ENCODE measurements at regions not wholly inside any gene's neighbourhood (a gene's known extent, or its start where the extent isn't known, plus 50 kb on each side); places are given as distances from the start of the nearest gene placed in this dataset.
"Not testable (repeated sequence)": the region's sequence is repeated elsewhere in the genome, so short reads cannot be mapped to it uniquely, and the experiment has no call there.

DNA sequence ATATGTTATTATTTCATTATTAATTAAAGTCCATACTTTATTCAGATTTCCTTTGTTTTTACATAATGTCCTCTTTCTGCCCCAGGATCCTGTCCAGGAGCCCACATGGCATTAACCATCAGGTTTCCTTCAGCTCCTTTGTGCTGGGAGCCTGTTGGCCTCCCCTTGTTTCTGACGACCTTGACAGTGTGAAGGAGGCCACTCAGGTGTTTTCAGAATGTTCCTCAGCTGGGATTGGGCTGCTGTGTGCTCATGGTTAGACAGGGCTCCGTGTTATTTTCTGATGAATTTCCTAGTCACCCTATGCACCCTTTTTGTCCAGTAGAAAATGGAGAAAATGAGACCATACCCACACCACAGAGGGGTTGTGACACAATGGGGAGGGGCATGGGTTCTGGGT is 281.0 kb upstream of the FOXF1 start:
- TF ChIP-seq, protein P1, sequence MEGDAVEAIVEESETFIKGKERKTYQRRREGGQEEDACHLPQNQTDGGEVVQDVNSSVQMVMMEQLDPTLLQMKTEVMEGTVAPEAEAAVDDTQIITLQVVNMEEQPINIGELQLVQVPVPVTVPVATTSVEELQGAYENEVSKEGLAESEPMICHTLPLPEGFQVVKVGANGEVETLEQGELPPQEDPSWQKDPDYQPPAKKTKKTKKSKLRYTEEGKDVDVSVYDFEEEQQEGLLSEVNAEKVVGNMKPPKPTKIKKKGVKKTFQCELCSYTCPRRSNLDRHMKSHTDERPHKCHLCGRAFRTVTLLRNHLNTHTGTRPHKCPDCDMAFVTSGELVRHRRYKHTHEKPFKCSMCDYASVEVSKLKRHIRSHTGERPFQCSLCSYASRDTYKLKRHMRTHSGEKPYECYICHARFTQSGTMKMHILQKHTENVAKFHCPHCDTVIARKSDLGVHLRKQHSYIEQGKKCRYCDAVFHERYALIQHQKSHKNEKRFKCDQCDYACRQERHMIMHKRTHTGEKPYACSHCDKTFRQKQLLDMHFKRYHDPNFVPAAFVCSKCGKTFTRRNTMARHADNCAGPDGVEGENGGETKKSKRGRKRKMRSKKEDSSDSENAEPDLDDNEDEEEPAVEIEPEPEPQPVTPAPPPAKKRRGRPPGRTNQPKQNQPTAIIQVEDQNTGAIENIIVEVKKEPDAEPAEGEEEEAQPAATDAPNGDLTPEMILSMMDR (IDR thresholded peaks at IDR 0.05; ENCODE audit: insufficient read depth, low read length, poor library complexity, severe bottlenecking), result no peak
- no peaks in the 10 kb centered on the region for H3K36me3 ChIP-seq (ENCODE audit: control insufficient read depth, insufficient read depth, low read length)
- H3K27me3 ChIP-seq (replicated peaks; ENCODE audit: control insufficient read depth, insufficient read depth, low read length), result peaks cover 3% of the 10 kb centered on the region; the same call in 1 of the 2 replicates
- no peak overlapping the region for H3K4me3 ChIP-seq (replicated peaks; ENCODE audit: low read depth, low read length)
- no peak for DNase-seq (ENCODE audit: extremely low read depth, insufficient read length)

DNA sequence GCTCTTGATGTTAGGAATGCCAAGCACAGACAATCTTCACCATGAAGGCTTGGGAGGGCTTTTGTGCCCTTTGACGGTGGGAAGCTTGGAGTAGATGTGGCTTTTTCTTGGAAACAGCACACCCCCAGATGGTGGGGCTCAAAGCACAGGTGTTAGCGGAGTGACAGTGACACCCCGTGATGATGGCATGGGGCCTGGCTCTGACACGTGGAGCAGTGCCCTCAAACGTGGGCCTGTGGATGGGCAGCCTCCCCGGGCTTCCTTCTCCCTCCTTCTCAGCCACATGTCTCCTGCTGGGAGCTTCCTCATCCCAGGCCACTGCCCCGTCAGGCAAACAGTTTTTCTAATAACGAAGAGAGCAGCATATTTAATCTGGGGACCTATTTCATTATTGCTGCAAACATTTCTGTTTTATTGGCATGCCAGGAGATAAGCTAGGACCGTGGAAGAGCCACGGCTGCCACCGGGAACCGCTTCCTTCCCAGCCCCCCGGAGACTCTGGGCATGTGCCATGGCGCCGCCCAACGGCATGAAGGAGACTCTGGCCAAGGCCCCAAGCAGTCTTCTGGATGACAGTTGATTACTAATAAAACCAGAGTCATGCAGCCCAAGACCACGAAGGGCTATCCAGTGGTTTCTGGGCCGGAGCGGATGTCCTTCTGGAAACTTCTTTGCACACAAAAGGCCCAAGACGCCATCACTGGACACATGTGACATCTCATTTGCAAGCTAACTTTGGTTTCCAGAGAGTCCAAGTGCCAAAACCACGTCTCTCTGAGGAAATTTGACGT is 280.3 kb upstream of the FOXF1 start:
- H3K36me3 ChIP-seq (ENCODE audit: control insufficient read depth, insufficient read depth, low read length), result no peaks in the 10 kb centered on the region
- H3K4me3 ChIP-seq (replicated peaks; ENCODE audit: low read depth, low read length), result no peak overlapping the region
- TF ChIP-seq, protein P1 (IDR thresholded peaks at IDR 0.05; ENCODE audit: insufficient read depth, low read length, poor library complexity, severe bottlenecking), result no peak
- DNase-seq (ENCODE audit: extremely low read depth, insufficient read length), result no peak
- H3K27me3 ChIP-seq (replicated peaks; ENCODE audit: control insufficient read depth, insufficient read depth, low read length), result peaks cover under 1% of the 10 kb centered on the region; the same call in 1 of the 2 replicates

- no peak overlapping the region for H3K4me3 ChIP-seq (replicated peaks; ENCODE audit: low read depth, low read length)
- TF ChIP-seq, protein P1 (IDR thresholded peaks at IDR 0.05; ENCODE audit: insufficient read depth, low read length, poor library complexity, severe bottlenecking), result no peak
- no peak for DNase-seq (ENCODE audit: extremely low read depth, insufficient read length)
- H3K27me3 ChIP-seq (replicated peaks; ENCODE audit: control insufficient read depth, insufficient read depth, low read length), result no peaks in the 10 kb centered on the region; the same call in 1 of the 2 replicates
- no peaks in the 10 kb centered on the region for H3K36me3 ChIP-seq (ENCODE audit: control insufficient read depth, insufficient read depth, low read length)
Measured at GRCh38 chr16:86231321-86231995, 278.9 kb upstream of the FOXF1 start.

- TF ChIP-seq, protein P1 (IDR thresholded peaks at IDR 0.05; ENCODE audit: insufficient read depth, low read length, poor library complexity, severe bottlenecking), result no peak
- Histone ChIP-seq H3K27me3 (replicated peaks; ENCODE audit: control insufficient read depth, insufficient read depth, low read length) (no peaks in the 10 kb centered on the region; the same call in 1 of the 2 replicates), H3K36me3 (ENCODE audit: control insufficient read depth, insufficient read depth, low read length) (no peaks in the 10 kb centered on the region), H3K4me3 (replicated peaks; ENCODE audit: low read depth, low read length) (no peak overlapping the region)
- DNase-seq (ENCODE audit: extremely low read depth, insufficient read length), result no peak
Measured at GRCh38 chr16:86231996-86232350, 278.4 kb upstream of the FOXF1 start.

GRCh38 chr16:86232496-86232895 is 277.8 kb upstream of the FOXF1 start:
- Histone ChIP-seq H3K27me3 (replicated peaks; ENCODE audit: control insufficient read depth, insufficient read depth, low read length) (no peaks in the 10 kb centered on the region), H3K4me3 (replicated peaks; ENCODE audit: low read depth, low read length) (no peak overlapping the region), H3K36me3 (ENCODE audit: control insufficient read depth, insufficient read depth, low read length) (no peaks in the 10 kb centered on the region)
- TF ChIP-seq, protein P1 (IDR thresholded peaks at IDR 0.05; ENCODE audit: insufficient read depth, low read length, poor library complexity, severe bottlenecking), result no peak
- no peak for DNase-seq (ENCODE audit: extremely low read depth, insufficient read length)

DNA sequence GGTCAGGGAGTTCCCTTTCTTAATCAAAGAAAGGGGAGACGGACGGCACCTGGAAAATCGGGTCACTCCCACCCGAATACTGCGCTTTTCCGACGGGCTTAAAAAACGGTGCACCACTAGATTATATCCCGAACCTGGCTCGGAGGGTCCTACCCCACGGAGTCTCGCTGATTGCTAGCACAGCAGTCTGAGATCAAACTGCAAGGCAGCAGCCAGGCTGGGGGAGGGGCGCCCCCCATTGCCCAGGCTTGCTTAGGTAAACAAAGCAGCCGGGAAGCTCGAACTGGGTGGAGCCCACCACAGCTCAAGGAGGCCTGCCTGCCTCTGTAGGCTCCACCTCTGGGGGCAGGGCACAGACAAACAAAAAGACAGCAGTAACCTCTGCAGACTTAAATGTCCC is 276.8 kb upstream of the FOXF1 start:
- H3K4me3 ChIP-seq (replicated peaks; ENCODE audit: low read depth, low read length); DNase-seq (ENCODE audit: extremely low read depth, insufficient read length); H3K27me3 ChIP-seq (replicated peaks; ENCODE audit: control insufficient read depth, insufficient read depth, low read length); H3K36me3 ChIP-seq (ENCODE audit: control insufficient read depth, insufficient read depth, low read length): not testable (repeated sequence)

All from GM06990 (cell line).